ENCODE measurements at regions not wholly inside any gene's neighbourhood (a gene's known extent, or its start where the extent isn't known, plus 50 kb on each side); places are given as distances from the start of the nearest gene placed in this dataset.

DNA sequence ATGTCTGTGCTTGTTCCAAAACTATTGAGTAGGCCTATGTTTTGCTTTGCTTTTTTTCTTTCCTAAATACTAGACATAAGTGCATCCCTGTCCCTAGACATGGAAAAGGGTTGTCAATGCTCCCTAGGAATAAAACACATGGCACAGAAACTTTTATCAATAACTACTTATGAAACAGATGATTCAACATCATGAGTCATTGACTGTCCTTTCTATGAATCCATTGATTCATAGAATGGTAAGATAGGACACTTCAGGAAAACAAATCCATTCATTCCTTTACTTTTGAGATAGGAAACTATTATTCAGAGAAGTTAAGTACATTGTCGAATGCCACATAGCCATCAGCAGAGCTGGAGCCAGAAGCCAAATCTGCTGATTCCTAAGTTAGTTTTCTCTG is 147.5 kb downstream of the TSEN15 start:
- TF ChIP-seq, protein P1, sequence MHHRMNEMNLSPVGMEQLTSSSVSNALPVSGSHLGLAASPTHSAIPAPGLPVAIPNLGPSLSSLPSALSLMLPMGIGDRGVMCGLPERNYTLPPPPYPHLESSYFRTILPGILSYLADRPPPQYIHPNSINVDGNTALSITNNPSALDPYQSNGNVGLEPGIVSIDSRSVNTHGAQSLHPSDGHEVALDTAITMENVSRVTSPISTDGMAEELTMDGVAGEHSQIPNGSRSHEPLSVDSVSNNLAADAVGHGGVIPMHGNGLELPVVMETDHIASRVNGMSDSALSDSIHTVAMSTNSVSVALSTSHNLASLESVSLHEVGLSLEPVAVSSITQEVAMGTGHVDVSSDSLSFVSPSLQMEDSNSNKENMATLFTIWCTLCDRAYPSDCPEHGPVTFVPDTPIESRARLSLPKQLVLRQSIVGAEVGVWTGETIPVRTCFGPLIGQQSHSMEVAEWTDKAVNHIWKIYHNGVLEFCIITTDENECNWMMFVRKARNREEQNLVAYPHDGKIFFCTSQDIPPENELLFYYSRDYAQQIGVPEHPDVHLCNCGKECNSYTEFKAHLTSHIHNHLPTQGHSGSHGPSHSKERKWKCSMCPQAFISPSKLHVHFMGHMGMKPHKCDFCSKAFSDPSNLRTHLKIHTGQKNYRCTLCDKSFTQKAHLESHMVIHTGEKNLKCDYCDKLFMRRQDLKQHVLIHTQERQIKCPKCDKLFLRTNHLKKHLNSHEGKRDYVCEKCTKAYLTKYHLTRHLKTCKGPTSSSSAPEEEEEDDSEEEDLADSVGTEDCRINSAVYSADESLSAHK (tag by site-specific recombination; IDR thresholded peaks at IDR 0.05) = no peak
- TF ChIP-seq CTCF (tag by site-specific recombination; IDR thresholded peaks at IDR 0.05) = no peak
- no peak for TF ChIP-seq ZBTB8A (tag by site-specific recombination; IDR thresholded peaks at IDR 0.05)
- no peak for TF ChIP-seq ZNF174 (tag by site-specific recombination; IDR thresholded peaks at IDR 0.05)
